Cardiac fibroblast (primary cell): ENCODE measurements at regions not wholly inside any gene's neighbourhood (a gene's known extent, or its start where the extent isn't known, plus 50 kb on each side); places are given as distances from the start of the nearest gene placed in this dataset.

Experiments
- DNase-seq, 2 donors: peaks; one replicate each; pipeline versions ENCODE4 v3.0.0 to v3.0.0-alpha.2; 2010; ENCODE audit warnings: low read depth in 2 of 2
- H3K4me3 ChIP-seq, 2 donors: replicated peaks in 1 of 2; 1 replicate in 1 of 2; 2 replicates in 1 of 2; pipeline ENCODE4 v1.5.1; 2011; ENCODE audit warnings: low read depth in 2 of 2, low read length in 2 of 2, mild to moderate bottlenecking in 2 of 2, moderate library complexity in 1 of 2
- CTCF ChIP-seq: IDR thresholded peaks from one replicate; pipeline ENCODE4 v1.5.1; 2011; ENCODE audit warnings: low read depth, mild to moderate bottlenecking, low read length, inconsistent platforms

GRCh38 chr5:4945296-4945695 lies 194.8 kb upstream of the ADAMTS16 start:
- TF ChIP-seq CTCF: no peak
- no peak for DNase-seq
- H3K4me3 ChIP-seq: no peak overlapping the region

- DNase-seq: no peak
- TF ChIP-seq CTCF: no peak
- H3K4me3 ChIP-seq: no peak overlapping the region
Observed at GRCh38 chr5:4947106-4947505, 193.0 kb upstream of the ADAMTS16 start.

- no peak overlapping the region for H3K4me3 ChIP-seq
- TF ChIP-seq CTCF: no peak
- DNase-seq: no peak
Observed at GRCh38 chr5:4947893-4948536, 192.1 kb upstream of the ADAMTS16 start.

GRCh38 chr5:4949108-4949507 lies 191.0 kb upstream of the ADAMTS16 start:
- H3K4me3 ChIP-seq: no peak overlapping the region
- DNase-seq: no peak
- no peak for TF ChIP-seq CTCF

- H3K4me3 ChIP-seq: no peak overlapping the region
- DNase-seq: no peak
- TF ChIP-seq CTCF: no peak
Observed at GRCh38 chr5:4953576-4953975, 186.6 kb upstream of the ADAMTS16 start.

- TF ChIP-seq CTCF: no peak
- H3K4me3 ChIP-seq: no peak overlapping the region
- DNase-seq: no peak
Observed at GRCh38 chr5:4954048-4954447, 186.1 kb upstream of the ADAMTS16 start.

- H3K4me3 ChIP-seq: no peak overlapping the region
- no peak for TF ChIP-seq CTCF
- DNase-seq: no peak
Observed at GRCh38 chr5:4963265-4963664, 176.9 kb upstream of the ADAMTS16 start.
